Ascending aorta (tissue), 2 donors: ENCODE measurements at regions not wholly inside any gene's neighbourhood (a gene's known extent, or its start where the extent isn't known, plus 50 kb on each side); places are given as distances from the start of the nearest gene placed in this dataset.

ENCODE experiments used
- DNase-seq, 2 donors: peaks; one replicate each; pipeline ENCODE4 v3.0.0-alpha.2; 2019; ENCODE audit warnings: low spot score in 2 of 2
- H3K27ac ChIP-seq, 2 donors: fragments of 200-600 bp; sonication (generic); one replicate each; pipeline ENCODE4 v1.5.1; 2016 to 2017; ENCODE audit warnings: mild to moderate bottlenecking in 1 of 2
- H3K27me3 ChIP-seq: fragments of 200-600 bp; sonication (generic); one replicate; pipeline ENCODE4 v1.5.1; 2017
- H3K36me3 ChIP-seq, 2 donors: fragments of 200-600 bp; sonication (generic); one replicate each; pipeline ENCODE4 v1.5.1; 2016
- H3K4me1 ChIP-seq, 2 donors: fragments of 200-600 bp; sonication (generic); one replicate each; pipeline ENCODE4 v1.5.1; 2016 to 2017; ENCODE audit warnings: mild to moderate bottlenecking in 1 of 2
- H3K4me3 ChIP-seq, 2 donors: fragments of 200-600 bp; sonication (generic); one replicate each; pipeline ENCODE4 v1.5.1; 2016 to 2017; ENCODE audit warnings: mild to moderate bottlenecking in 1 of 2
- H3K9me3 ChIP-seq, 2 donors: fragments of 200-600 bp; sonication (generic); one replicate each; pipeline ENCODE4 v1.5.1; 2016
- CTCF ChIP-seq, 3 experiments: fragments of 200-600 bp in 2 of 3; fragments of 450-650 bp in 1 of 3; sonication (generic) in 2 of 3; IDR thresholded peaks; one replicate each; pipeline ENCODE4 v1.5.1; 2016 to 2019; ENCODE audit warnings: antibody characterized with exemption in 3 of 3, mild to moderate bottlenecking in 1 of 3, moderate library complexity in 1 of 3
- intact Hi-C: fragments of 100-400 bp; cut with DNase I; formaldehyde crosslinking; loops from one replicate; pipeline ENCODE4 v1.15.1; 2023

- H3K27ac ChIP-seq: peak overlapping the region; percentile 60 to 63
- no peaks in the 10 kb centered on the region for H3K27me3 ChIP-seq
- DNase-seq: peak; percentile 45 to 88
- no peak for TF ChIP-seq CTCF (IDR thresholded peaks at IDR 0.05)
- no peaks in the 10 kb centered on the region for H3K9me3 ChIP-seq
- peaks cover 2 to 10% of the 10 kb centered on the region in 2 donors for H3K4me1 ChIP-seq
- no peak overlapping the region for H3K4me3 ChIP-seq
- H3K36me3 ChIP-seq: no peaks in the 10 kb centered on the region
- intact Hi-C loops: no loop called here
Measured at GRCh38 chr1:234933475-234933874, 195.2 kb downstream of the TOMM20 start.

- Histone ChIP-seq H3K9me3 (no peaks in the 10 kb centered on the region), H3K4me3 (no peak overlapping the region), H3K27me3 (no peaks in the 10 kb centered on the region), H3K27ac (peak overlapping the region; percentile 60 to 63), H3K4me1 (peaks cover 2 to 10% of the 10 kb centered on the region in 2 donors), H3K36me3 (no peaks in the 10 kb centered on the region)
- intact Hi-C loops: no loop called here
- no peak for TF ChIP-seq CTCF (IDR thresholded peaks at IDR 0.05)
- DNase-seq: peak in 1 of 2 donors; percentile 70
Measured at GRCh38 chr1:234932511-234933430, 195.9 kb downstream of the TOMM20 start.

GRCh38 chr1:234932106-234932505 lies 196.5 kb downstream of the TOMM20 start:
- peak in 1 of 2 donors; percentile 58 for DNase-seq
- Histone ChIP-seq H3K27me3 (no peaks in the 10 kb centered on the region), H3K4me3 (no peak overlapping the region), H3K27ac (no peak overlapping the region), H3K9me3 (no peaks in the 10 kb centered on the region), H3K4me1 (peaks cover 2 to 10% of the 10 kb centered on the region in 2 donors), H3K36me3 (no peaks in the 10 kb centered on the region)
- intact Hi-C loops: no loop called here
- no peak for TF ChIP-seq CTCF (IDR thresholded peaks at IDR 0.05)

- no peak for TF ChIP-seq CTCF (IDR thresholded peaks at IDR 0.05)
- peak in 1 of 2 donors; percentile 31 for DNase-seq
- Histone ChIP-seq H3K4me1 (peaks cover 3 to 16% of the 10 kb centered on the region in 2 donors), H3K36me3 (no peaks in the 10 kb centered on the region), H3K9me3 (no peaks in the 10 kb centered on the region), H3K27ac (no peak overlapping the region), H3K27me3 (no peaks in the 10 kb centered on the region), H3K4me3 (no peak overlapping the region)
- intact Hi-C loops: no loop called here
Measured at GRCh38 chr1:234931404-234931973, 197.1 kb downstream of the TOMM20 start.

GRCh38 chr1:234929369-234929768 lies 199.3 kb downstream of the TOMM20 start:
- TF ChIP-seq CTCF (IDR thresholded peaks at IDR 0.05): no peak
- no peaks in the 10 kb centered on the region for H3K9me3 ChIP-seq
- H3K4me3 ChIP-seq: no peak overlapping the region
- H3K36me3 ChIP-seq: no peaks in the 10 kb centered on the region
- H3K27me3 ChIP-seq: no peaks in the 10 kb centered on the region
- no peak overlapping the region for H3K27ac ChIP-seq
- intact Hi-C loops: no loop called here
- DNase-seq: peak in 1 of 2 donors; percentile 18
- peaks cover 7 to 32% of the 10 kb centered on the region in 2 donors for H3K4me1 ChIP-seq
